ENCODE measurements at regions not wholly inside any gene's neighbourhood (a gene's known extent, or its start where the extent isn't known, plus 50 kb on each side); places are given as distances from the start of the nearest gene placed in this dataset.

- H3K4me3 ChIP-seq (ENCODE audit: insufficient read depth, low read length, poor library complexity, severe bottlenecking) = no peak overlapping the region
- H4K20me1 ChIP-seq (ENCODE audit: low read depth, low read length) = no peaks in the 10 kb centered on the region
- no peak overlapping the region for H3K9ac ChIP-seq (ENCODE audit: low read length)
- no peaks in the 10 kb centered on the region for H3K36me3 ChIP-seq (ENCODE audit: low read length)
- TF ChIP-seq EZH2phosphoT487 (conservative IDR thresholded peaks at IDR 0.05; ENCODE audit: low read length) = no peak
- no peak for TF ChIP-seq CTCF (IDR thresholded peaks at IDR 0.05; ENCODE audit: insufficient read depth, low read length, poor library complexity, severe bottlenecking)
- no peaks in the 10 kb centered on the region for H3K79me2 ChIP-seq (ENCODE audit: insufficient read depth, low read length)
- no peaks in the 10 kb centered on the region for H3F3A ChIP-seq (ENCODE audit: insufficient read depth)
- no peak overlapping the region for H2AFZ ChIP-seq (ENCODE audit: low read depth, low read length, severe bottlenecking)
- no peaks in the 10 kb centered on the region for H3K27me3 ChIP-seq (ENCODE audit: low read length)
- H3K4me2 ChIP-seq (ENCODE audit: low read depth, low read length, poor library complexity, severe bottlenecking) = no peak overlapping the region
- H3K27ac ChIP-seq (ENCODE audit: low read depth, low read length) = no peak overlapping the region
- H3K9me2 ChIP-seq (replicated peaks; ENCODE audit: insufficient read depth, low read length) = no peaks in the 10 kb centered on the region
- H3K9me3 ChIP-seq (ENCODE audit: insufficient read depth, low read length) = no peaks in the 10 kb centered on the region
These were observed 528.3 kb upstream of the ZFP42 start for GRCh38 chr4:187467224-187467623.

GRCh38 chr4:187469627-187470026 lies 525.9 kb upstream of the ZFP42 start:
- Histone ChIP-seq H3K4me3 (ENCODE audit: insufficient read depth, low read length, poor library complexity, severe bottlenecking) (no peak overlapping the region), H4K20me1 (ENCODE audit: low read depth, low read length) (no peaks in the 10 kb centered on the region), H2AFZ (ENCODE audit: low read depth, low read length, severe bottlenecking) (no peak overlapping the region), H3K27me3 (ENCODE audit: low read length) (no peaks in the 10 kb centered on the region), H3F3A (ENCODE audit: insufficient read depth) (no peaks in the 10 kb centered on the region), H3K27ac (ENCODE audit: low read depth, low read length) (no peak overlapping the region), H3K79me2 (ENCODE audit: insufficient read depth, low read length) (no peaks in the 10 kb centered on the region), H3K9me3 (ENCODE audit: insufficient read depth, low read length) (no peaks in the 10 kb centered on the region), H3K36me3 (ENCODE audit: low read length) (no peaks in the 10 kb centered on the region), H3K4me2 (ENCODE audit: low read depth, low read length, poor library complexity, severe bottlenecking) (no peak overlapping the region), H3K9me2 (replicated peaks; ENCODE audit: insufficient read depth, low read length) (no peaks in the 10 kb centered on the region), H3K9ac (ENCODE audit: low read length) (no peak overlapping the region)
- TF ChIP-seq EZH2phosphoT487 (conservative IDR thresholded peaks at IDR 0.05; ENCODE audit: low read length) = no peak
- TF ChIP-seq CTCF (IDR thresholded peaks at IDR 0.05; ENCODE audit: insufficient read depth, low read length, poor library complexity, severe bottlenecking) = no peak

GRCh38 chr4:187470061-187470460 lies 525.5 kb upstream of the ZFP42 start:
- Histone ChIP-seq H2AFZ (ENCODE audit: low read depth, low read length, severe bottlenecking) (no peak overlapping the region), H3K9ac (ENCODE audit: low read length) (no peak overlapping the region), H3K36me3 (ENCODE audit: low read length) (no peaks in the 10 kb centered on the region), H3K4me2 (ENCODE audit: low read depth, low read length, poor library complexity, severe bottlenecking) (no peak overlapping the region), H3K4me3 (ENCODE audit: insufficient read depth, low read length, poor library complexity, severe bottlenecking) (no peak overlapping the region), H3F3A (ENCODE audit: insufficient read depth) (no peaks in the 10 kb centered on the region), H4K20me1 (ENCODE audit: low read depth, low read length) (no peaks in the 10 kb centered on the region), H3K9me2 (replicated peaks; ENCODE audit: insufficient read depth, low read length) (no peaks in the 10 kb centered on the region), H3K9me3 (ENCODE audit: insufficient read depth, low read length) (no peaks in the 10 kb centered on the region), H3K27ac (ENCODE audit: low read depth, low read length) (no peak overlapping the region), H3K27me3 (ENCODE audit: low read length) (no peaks in the 10 kb centered on the region), H3K79me2 (ENCODE audit: insufficient read depth, low read length) (no peaks in the 10 kb centered on the region)
- no peak for TF ChIP-seq EZH2phosphoT487 (conservative IDR thresholded peaks at IDR 0.05; ENCODE audit: low read length)
- TF ChIP-seq CTCF (IDR thresholded peaks at IDR 0.05; ENCODE audit: insufficient read depth, low read length, poor library complexity, severe bottlenecking) = no peak

Measured in SU-DHL-6 (cell line).